Astrocyte (in vitro differentiated cells and primary cell): ENCODE measurements at regions not wholly inside any gene's neighbourhood (a gene's known extent, or its start where the extent isn't known, plus 50 kb on each side); places are given as distances from the start of the nearest gene placed in this dataset.
"Not testable (repeated sequence)": the region's sequence is repeated elsewhere in the genome, so short reads cannot be mapped to it uniquely, and the experiment has no call there.

ENCODE experiments used
- DNase-seq: peaks from one replicate; pipeline ENCODE4 v3.0.0-alpha.2; 2010; ENCODE audit warnings: low read depth
- FAIRE-seq: peaks from 2 replicates; lab custom pipeline; 2011; peaks lifted over from hg19 to GRCh38; lab: Jason Lieb, UNC
- H2AFZ ChIP-seq: 2 replicates; pipeline ENCODE4 v1.6.0; 2012; ENCODE audit warnings: low read depth, low read length, inconsistent platforms
- H3K27ac ChIP-seq: 2 replicates; pipeline ENCODE4 v1.5.1; 2011; ENCODE audit warnings: low read depth, low read length, inconsistent platforms
- H3K27me3 ChIP-seq: 2 replicates; pipeline ENCODE4 v1.6.0; 2011; ENCODE audit warnings: low read length, inconsistent platforms; ENCODE audit not compliant: insufficient read depth
- H3K36me3 ChIP-seq: 2 replicates; pipeline ENCODE4 v1.5.1; 2011; ENCODE audit warnings: low read length, inconsistent platforms; ENCODE audit not compliant: insufficient read depth
- H3K4me1 ChIP-seq: 2 replicates; pipeline ENCODE4 v1.5.1; 2011; ENCODE audit warnings: low read length, inconsistent platforms; ENCODE audit not compliant: insufficient read depth
- H3K4me2 ChIP-seq: 2 replicates; pipeline ENCODE4 v1.6.0; 2012; ENCODE audit warnings: low read length, inconsistent platforms
- H3K4me3 ChIP-seq: 2 replicates; pipeline ENCODE4 v1.5.1; 2011; ENCODE audit warnings: low read depth, mild to moderate bottlenecking, low read length, inconsistent platforms; ENCODE audit not compliant: insufficient read depth
- H3K79me2 ChIP-seq: 2 replicates; pipeline ENCODE4 v1.6.0; 2012; ENCODE audit warnings: mild to moderate bottlenecking, low read length, inconsistent platforms; ENCODE audit not compliant: insufficient read depth
- H3K9ac ChIP-seq: 2 replicates; pipeline ENCODE4 v1.6.0; 2012; ENCODE audit warnings: mild to moderate bottlenecking, low read length, inconsistent platforms
- H3K9me3 ChIP-seq: 2 replicates; pipeline ENCODE4 v1.5.1; 2012; ENCODE audit warnings: low read depth, mild to moderate bottlenecking, low read length, inconsistent platforms; ENCODE audit not compliant: insufficient read depth
- H4K20me1 ChIP-seq: 2 replicates; pipeline ENCODE4 v1.6.0; 2012; ENCODE audit warnings: low read length, inconsistent platforms; ENCODE audit not compliant: insufficient read depth
- H3K27ac Mint-ChIP-seq: one replicate; pipeline ENCODE4 v1.8.0; 2021; ENCODE audit warnings: mild to moderate bottlenecking, mixed read lengths; ENCODE audit not compliant: unreplicated experiment
- H3K27me3 Mint-ChIP-seq: one replicate; pipeline ENCODE4 v1.8.0; 2021; ENCODE audit warnings: low read depth, mixed read lengths; ENCODE audit not compliant: unreplicated experiment
- H3K36me3 Mint-ChIP-seq: one replicate; pipeline ENCODE4 v1.8.0; 2021; ENCODE audit warnings: low read depth, mixed read lengths; ENCODE audit not compliant: unreplicated experiment
- H3K4me1 Mint-ChIP-seq: one replicate; pipeline ENCODE4 v1.8.0; 2021; ENCODE audit warnings: low read depth, mixed read lengths; ENCODE audit not compliant: unreplicated experiment
- H3K4me3 Mint-ChIP-seq: one replicate; pipeline ENCODE4 v1.8.0; 2021; ENCODE audit warnings: mild to moderate bottlenecking, moderate library complexity, mixed read lengths; ENCODE audit not compliant: unreplicated experiment
- H3K9me3 Mint-ChIP-seq: one replicate; pipeline ENCODE4 v1.8.0; 2021; ENCODE audit warnings: mild to moderate bottlenecking, mixed read lengths; ENCODE audit not compliant: unreplicated experiment
- EZH2 ChIP-seq: IDR thresholded peaks from 2 replicates; pipeline ENCODE4 v1.6.1; 2012; ENCODE audit warnings: mild to moderate bottlenecking, low read length, inconsistent platforms; ENCODE audit not compliant: insufficient read depth
- TF ChIP-seq, protein P1 (sequence below): IDR thresholded peaks from 2 replicates; pipeline ENCODE4 v1.5.1; 2011; ENCODE audit warnings: low read depth, mild to moderate bottlenecking, inconsistent platforms, low read length, moderate library complexity; ENCODE audit not compliant: insufficient read depth

- Mint-ChIP-seq H3K36me3 (no peaks in the 10 kb centered on the region), H3K27me3 (no peaks in the 10 kb centered on the region), H3K27ac (peak overlapping the region; percentile 94), H3K4me3 (no peak overlapping the region), H3K9me3 (no peaks in the 10 kb centered on the region), H3K4me1 (peaks cover 11% of the 10 kb centered on the region)
- DNase-seq, result peak; percentile 66
- H3K4me1 ChIP-seq, result peaks cover 6% of the 10 kb centered on the region
- H3K36me3 ChIP-seq, result no peaks in the 10 kb centered on the region
- H3K4me3 ChIP-seq, result no peak overlapping the region
- peak overlapping the region; percentile 40 for H3K27ac ChIP-seq
- H3K9ac ChIP-seq, result no peak overlapping the region
- FAIRE-seq, result no peak
- peak overlapping the region; percentile 19 for H2AFZ ChIP-seq
- H3K4me2 ChIP-seq, result peak overlapping the region; percentile 52
- H3K27me3 ChIP-seq, result no peaks in the 10 kb centered on the region
- H3K9me3 ChIP-seq, result no peaks in the 10 kb centered on the region
- no peaks in the 10 kb centered on the region for H3K79me2 ChIP-seq
- H4K20me1 ChIP-seq, result no peaks in the 10 kb centered on the region
- TF ChIP-seq, protein P1, sequence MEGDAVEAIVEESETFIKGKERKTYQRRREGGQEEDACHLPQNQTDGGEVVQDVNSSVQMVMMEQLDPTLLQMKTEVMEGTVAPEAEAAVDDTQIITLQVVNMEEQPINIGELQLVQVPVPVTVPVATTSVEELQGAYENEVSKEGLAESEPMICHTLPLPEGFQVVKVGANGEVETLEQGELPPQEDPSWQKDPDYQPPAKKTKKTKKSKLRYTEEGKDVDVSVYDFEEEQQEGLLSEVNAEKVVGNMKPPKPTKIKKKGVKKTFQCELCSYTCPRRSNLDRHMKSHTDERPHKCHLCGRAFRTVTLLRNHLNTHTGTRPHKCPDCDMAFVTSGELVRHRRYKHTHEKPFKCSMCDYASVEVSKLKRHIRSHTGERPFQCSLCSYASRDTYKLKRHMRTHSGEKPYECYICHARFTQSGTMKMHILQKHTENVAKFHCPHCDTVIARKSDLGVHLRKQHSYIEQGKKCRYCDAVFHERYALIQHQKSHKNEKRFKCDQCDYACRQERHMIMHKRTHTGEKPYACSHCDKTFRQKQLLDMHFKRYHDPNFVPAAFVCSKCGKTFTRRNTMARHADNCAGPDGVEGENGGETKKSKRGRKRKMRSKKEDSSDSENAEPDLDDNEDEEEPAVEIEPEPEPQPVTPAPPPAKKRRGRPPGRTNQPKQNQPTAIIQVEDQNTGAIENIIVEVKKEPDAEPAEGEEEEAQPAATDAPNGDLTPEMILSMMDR, result no peak
- no peak for TF ChIP-seq EZH2
Measured at GRCh38 chr12:114834621-114835020, 150.6 kb upstream of the TBX3 start.

DNA sequence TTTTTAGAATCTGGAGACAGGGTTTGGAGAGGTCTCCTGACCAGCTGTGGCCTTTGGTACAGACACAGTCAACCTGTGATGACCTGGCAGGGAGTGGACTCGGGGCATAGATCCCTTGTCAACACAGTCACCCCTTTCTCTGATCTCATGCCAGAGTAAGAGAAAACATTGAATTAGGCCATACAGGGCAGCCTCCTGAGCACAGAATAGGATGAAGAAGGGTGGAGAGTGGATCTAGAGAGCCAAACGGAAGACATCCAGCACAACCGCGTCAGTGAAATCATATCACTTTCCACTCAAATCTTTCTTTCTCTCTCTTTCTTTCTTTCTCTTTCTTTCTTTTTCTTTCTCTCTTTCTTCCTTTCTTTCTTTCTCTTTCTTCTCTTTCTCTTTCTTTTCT is 145.9 kb upstream of the TBX3 start:
- no peak for DNase-seq
- H3K9me3 ChIP-seq, result no peaks in the 10 kb centered on the region
- Mint-ChIP-seq H3K4me3 (no peak overlapping the region), H3K9me3 (no peaks in the 10 kb centered on the region), H3K36me3 (no peaks in the 10 kb centered on the region), H3K27ac (no peak overlapping the region), H3K27me3 (peaks cover 14% of the 10 kb centered on the region), H3K4me1 (peaks cover 8% of the 10 kb centered on the region)
- H3K27me3 ChIP-seq, result no peaks in the 10 kb centered on the region
- H3K9ac ChIP-seq, result no peak overlapping the region
- peaks cover 3% of the 10 kb centered on the region for H3K4me1 ChIP-seq
- no peaks in the 10 kb centered on the region for H3K79me2 ChIP-seq
- H4K20me1 ChIP-seq, result no peaks in the 10 kb centered on the region
- no peak overlapping the region for H3K27ac ChIP-seq
- no peak overlapping the region for H2AFZ ChIP-seq
- no peak overlapping the region for H3K4me3 ChIP-seq
- no peak for FAIRE-seq
- H3K36me3 ChIP-seq, result no peaks in the 10 kb centered on the region
- H3K4me2 ChIP-seq, result no peak overlapping the region
- TF ChIP-seq, protein P1, result no peak
- TF ChIP-seq EZH2, result no peak

- H3K9me3 Mint-ChIP-seq, H3K27ac Mint-ChIP-seq, H2AFZ ChIP-seq, H4K20me1 ChIP-seq, H3K4me3 ChIP-seq, DNase-seq, H3K27me3 ChIP-seq, H3K9me3 ChIP-seq, H3K36me3 ChIP-seq, H3K36me3 Mint-ChIP-seq, H3K4me3 Mint-ChIP-seq, H3K27ac ChIP-seq, FAIRE-seq, H3K79me2 ChIP-seq, H3K4me1 ChIP-seq, H3K9ac ChIP-seq, H3K4me2 ChIP-seq, H3K4me1 Mint-ChIP-seq: not testable (repeated sequence)
- peaks cover 20% of the 10 kb centered on the region for H3K27me3 Mint-ChIP-seq
Measured at GRCh38 chr12:114829244-114829643, 145.3 kb upstream of the TBX3 start.
